Esophagus muscularis mucosa (tissue), 4 donors: ENCODE measurements at regions not wholly inside any gene's neighbourhood (a gene's known extent, or its start where the extent isn't known, plus 50 kb on each side); places are given as distances from the start of the nearest gene placed in this dataset.

ENCODE experiments used
- CTCF ChIP-seq, 3 experiments: fragments of 200-600 bp in 2 of 3; fragments of 450-650 bp in 1 of 3; sonication (generic) in 2 of 3; IDR thresholded peaks; one replicate each; pipeline ENCODE4 v1.5.1; 2017 to 2019; ENCODE audit warnings: antibody characterized with exemption in 3 of 3, mild to moderate bottlenecking in 2 of 3, moderate library complexity in 1 of 3
- EP300 ChIP-seq: sonication (generic); formaldehyde crosslinking; IDR thresholded peaks from one replicate; pipeline ENCODE4 v1.6.1; 2017; ENCODE audit warnings: antibody characterized with exemption
- POLR2A ChIP-seq: fragments of 450-650 bp; IDR thresholded peaks from one replicate; pipeline ENCODE4 v1.6.1; 2017; ENCODE audit warnings: antibody characterized with exemption, moderate library complexity, mild to moderate bottlenecking, low read depth
- POLR2AphosphoS5 ChIP-seq, 2 donors: sonication (generic); formaldehyde crosslinking; IDR thresholded peaks; one replicate each; pipeline ENCODE4 v1.6.1; 2017; ENCODE audit warnings: antibody characterized with exemption in 2 of 2

- TF ChIP-seq POLR2A = no peak
- no peak for TF ChIP-seq CTCF (IDR thresholded peaks at IDR 0.05)
- TF ChIP-seq EP300 = no peak
- no peak for TF ChIP-seq POLR2AphosphoS5 (IDR thresholded peaks at IDR 0.05)
Observed at GRCh38 chr5:75885321-75885720, 168.1 kb upstream of the POC5 start.
